Gastrocnemius medialis (tissue), 4 donors: ENCODE measurements at regions not wholly inside any gene's neighbourhood (a gene's known extent, or its start where the extent isn't known, plus 50 kb on each side); places are given as distances from the start of the nearest gene placed in this dataset.

ENCODE experiments used
- POLR2A ChIP-seq, 2 donors: fragments of 450-650 bp; IDR thresholded peaks; one replicate each; pipeline ENCODE4 v1.6.1; 2017; ENCODE audit warnings: antibody characterized with exemption in 2 of 2, mild to moderate bottlenecking in 2 of 2, moderate library complexity in 2 of 2
- TF ChIP-seq, protein P1 (sequence below), 5 experiments: fragments of 450-650 bp in 3 of 5; fragments of 200-600 bp in 2 of 5; sonication (generic) in 2 of 5; IDR thresholded peaks in 4 of 5; conservative IDR thresholded peaks in 1 of 5; 1 replicate in 4 of 5; 2 replicates in 1 of 5; pipeline ENCODE4 v1.5.1; 2016 to 2019; ENCODE audit warnings: antibody characterized with exemption in 5 of 5, mild to moderate bottlenecking in 3 of 5, moderate library complexity in 3 of 5

DNA sequence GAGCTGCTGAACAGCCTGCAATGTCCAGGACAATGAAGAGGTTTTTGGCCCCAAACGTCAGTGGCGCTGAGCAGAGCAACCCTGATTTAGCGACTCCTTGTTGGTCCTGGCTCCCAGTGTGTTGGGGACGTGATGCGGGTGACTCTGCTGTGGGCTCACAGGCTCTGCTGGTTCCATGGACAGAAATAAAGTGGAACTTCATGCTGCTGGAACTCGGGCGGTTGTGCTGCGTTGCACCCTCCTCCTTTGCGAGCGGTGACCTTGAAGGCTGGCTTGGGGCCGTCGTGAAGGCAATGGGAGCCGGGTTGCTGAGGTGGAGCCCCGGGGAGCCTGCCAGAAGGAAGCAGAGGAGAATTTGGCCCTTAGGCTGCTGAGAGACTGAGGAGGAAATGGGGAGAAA, 122.6 kb upstream of the C1orf174 start:
- TF ChIP-seq, protein P1, sequence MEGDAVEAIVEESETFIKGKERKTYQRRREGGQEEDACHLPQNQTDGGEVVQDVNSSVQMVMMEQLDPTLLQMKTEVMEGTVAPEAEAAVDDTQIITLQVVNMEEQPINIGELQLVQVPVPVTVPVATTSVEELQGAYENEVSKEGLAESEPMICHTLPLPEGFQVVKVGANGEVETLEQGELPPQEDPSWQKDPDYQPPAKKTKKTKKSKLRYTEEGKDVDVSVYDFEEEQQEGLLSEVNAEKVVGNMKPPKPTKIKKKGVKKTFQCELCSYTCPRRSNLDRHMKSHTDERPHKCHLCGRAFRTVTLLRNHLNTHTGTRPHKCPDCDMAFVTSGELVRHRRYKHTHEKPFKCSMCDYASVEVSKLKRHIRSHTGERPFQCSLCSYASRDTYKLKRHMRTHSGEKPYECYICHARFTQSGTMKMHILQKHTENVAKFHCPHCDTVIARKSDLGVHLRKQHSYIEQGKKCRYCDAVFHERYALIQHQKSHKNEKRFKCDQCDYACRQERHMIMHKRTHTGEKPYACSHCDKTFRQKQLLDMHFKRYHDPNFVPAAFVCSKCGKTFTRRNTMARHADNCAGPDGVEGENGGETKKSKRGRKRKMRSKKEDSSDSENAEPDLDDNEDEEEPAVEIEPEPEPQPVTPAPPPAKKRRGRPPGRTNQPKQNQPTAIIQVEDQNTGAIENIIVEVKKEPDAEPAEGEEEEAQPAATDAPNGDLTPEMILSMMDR (IDR thresholded peaks at IDR 0.05 in 4 of 5, conservative IDR thresholded peaks at IDR 0.05 in 1 of 5): no peak
- no peak for TF ChIP-seq POLR2A (IDR thresholded peaks at IDR 0.05)
